Spleen (tissue), 11 donors: ENCODE measurements at regions not wholly inside any gene's neighbourhood (a gene's known extent, or its start where the extent isn't known, plus 50 kb on each side); places are given as distances from the start of the nearest gene placed in this dataset.

Source experiments
- DNase-seq: peaks from one replicate; pipeline ENCODE4 v3.0.0-alpha.2; 2020
- H3K27ac ChIP-seq, 8 donors: fragments of 200-600 bp; sonication (generic) in 7 of 8; 1 replicate in 4 of 8; 2 replicates in 4 of 8; pipeline versions ENCODE4 v1.5.0 to v1.8.0; 2016 to 2021; ENCODE audit warnings: inconsistent platforms in 4 of 8, mild to moderate bottlenecking in 4 of 8, moderate library complexity in 1 of 8
- H3K27me3 ChIP-seq, 7 donors: fragments of 200-600 bp; sonication (generic) in 6 of 7; replicated peaks in 1 of 7; 1 replicate in 4 of 7; 2 replicates in 3 of 7; pipeline versions ENCODE4 v1.5.0 to v1.8.0; 2016 to 2021; ENCODE audit warnings: inconsistent platforms in 3 of 7, mild to moderate bottlenecking in 1 of 7
- H3K36me3 ChIP-seq, 6 donors: fragments of 200-600 bp; sonication (generic) in 5 of 6; 1 replicate in 4 of 6; 2 replicates in 2 of 6; pipeline versions ENCODE4 v1.5.0 to v1.8.0; 2016 to 2021; ENCODE audit warnings: inconsistent platforms in 2 of 6
- H3K4me1 ChIP-seq, 6 donors: fragments of 200-600 bp; sonication (generic) in 5 of 6; 1 replicate in 3 of 6; 2 replicates in 3 of 6; pipeline versions ENCODE4 v1.5.0 to v1.8.0; 2016 to 2021; ENCODE audit warnings: inconsistent platforms in 3 of 6
- H3K4me3 ChIP-seq, 8 donors: fragments of 200-600 bp; sonication (generic) in 7 of 8; 1 replicate in 4 of 8; 2 replicates in 4 of 8; pipeline versions ENCODE4 v1.5.0 to v1.8.0; 2016 to 2021; ENCODE audit warnings: inconsistent platforms in 4 of 8, mild to moderate bottlenecking in 4 of 8, moderate library complexity in 2 of 8
- H3K9me3 ChIP-seq, 8 donors: fragments of 200-600 bp; sonication (generic) in 7 of 8; 1 replicate in 4 of 8; 2 replicates in 4 of 8; pipeline versions ENCODE4 v1.5.0 to v1.8.0; 2016 to 2021; ENCODE audit warnings: inconsistent platforms in 4 of 8
- POLR2A ChIP-seq, 3 donors: fragments of 450-650 bp; IDR thresholded peaks; one replicate each; pipeline ENCODE4 v1.5.1; 2017; ENCODE audit warnings: antibody characterized with exemption in 3 of 3, mild to moderate bottlenecking in 1 of 3
- POLR2AphosphoS5 ChIP-seq, 3 donors: sonication (generic); formaldehyde crosslinking; IDR thresholded peaks; one replicate each; pipeline ENCODE4 v1.5.1; 2017; ENCODE audit warnings: antibody characterized with exemption in 3 of 3
- WGBS, 5 donors: extraction: QIAGEN DNeasy Blood & Tissue Kit in 3 of 5; methylation state at CpG; one replicate each; pipeline versions ENCODE4 v1.1.5 to v1.1.7; 2013 to 2018; 5-methylcytosine and 5-hydroxymethylcytosine counted together
- intact Hi-C: fragments of 100-400 bp; cut with DNase I; formaldehyde crosslinking; loops from one replicate; pipeline ENCODE4 v1.15.0; 2023; ENCODE audit warnings: low total_unique reads
- TF ChIP-seq, protein P1 (sequence below), 11 experiments: fragments of 200-600 bp in 7 of 11; fragments of 450-650 bp in 4 of 11; sonication (generic) in 4 of 11; IDR thresholded peaks in 8 of 11; conservative IDR thresholded peaks in 3 of 11; 1 replicate in 7 of 11; 2 replicates in 4 of 11; pipeline versions ENCODE4 v1.4.0 to v1.8.0; 2016 to 2021; ENCODE audit warnings: antibody characterized with exemption in 11 of 11, inconsistent platforms in 4 of 11, mild to moderate bottlenecking in 1 of 11
- donor health status: healthy with polysubstance abuse.
- donor health status: DM: no; HTN: no; CAD: no; lungs with moderate emphysema.
- donor health status: DM: no; HTN: no; CAD: no.
- donor health status: Bipolar disorder and iron deficiency.
- donor health status: healthy.
- donor health status: DM: no; HTN: no; CAD: no.
- donor health status: DM: yes; HTN: yes; CAD: no.

DNA sequence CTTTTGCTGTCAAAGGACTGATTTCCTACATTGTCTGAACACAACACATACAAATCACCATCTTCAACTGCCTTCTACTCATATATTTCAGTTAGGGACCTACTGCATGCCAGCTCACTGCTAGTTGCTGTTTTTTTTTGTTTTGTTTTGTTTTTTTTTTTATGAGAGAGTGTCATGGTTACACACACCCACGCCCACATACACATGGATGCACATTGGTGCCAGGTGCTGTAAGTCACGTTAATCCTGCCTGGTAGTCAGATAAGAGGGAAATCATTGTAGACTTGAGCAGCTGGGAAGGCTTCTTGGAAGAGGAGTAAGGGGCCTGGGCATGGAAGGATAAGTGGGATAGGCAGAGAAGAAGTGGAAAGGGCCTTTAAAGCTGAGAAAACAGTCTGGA lies 209.9 kb downstream of the TDRD15 start:
- no peak for TF ChIP-seq POLR2A (IDR thresholded peaks at IDR 0.05)
- TF ChIP-seq, protein P1, sequence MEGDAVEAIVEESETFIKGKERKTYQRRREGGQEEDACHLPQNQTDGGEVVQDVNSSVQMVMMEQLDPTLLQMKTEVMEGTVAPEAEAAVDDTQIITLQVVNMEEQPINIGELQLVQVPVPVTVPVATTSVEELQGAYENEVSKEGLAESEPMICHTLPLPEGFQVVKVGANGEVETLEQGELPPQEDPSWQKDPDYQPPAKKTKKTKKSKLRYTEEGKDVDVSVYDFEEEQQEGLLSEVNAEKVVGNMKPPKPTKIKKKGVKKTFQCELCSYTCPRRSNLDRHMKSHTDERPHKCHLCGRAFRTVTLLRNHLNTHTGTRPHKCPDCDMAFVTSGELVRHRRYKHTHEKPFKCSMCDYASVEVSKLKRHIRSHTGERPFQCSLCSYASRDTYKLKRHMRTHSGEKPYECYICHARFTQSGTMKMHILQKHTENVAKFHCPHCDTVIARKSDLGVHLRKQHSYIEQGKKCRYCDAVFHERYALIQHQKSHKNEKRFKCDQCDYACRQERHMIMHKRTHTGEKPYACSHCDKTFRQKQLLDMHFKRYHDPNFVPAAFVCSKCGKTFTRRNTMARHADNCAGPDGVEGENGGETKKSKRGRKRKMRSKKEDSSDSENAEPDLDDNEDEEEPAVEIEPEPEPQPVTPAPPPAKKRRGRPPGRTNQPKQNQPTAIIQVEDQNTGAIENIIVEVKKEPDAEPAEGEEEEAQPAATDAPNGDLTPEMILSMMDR (IDR thresholded peaks at IDR 0.05 in 8 of 11, conservative IDR thresholded peaks at IDR 0.05 in 3 of 11) = no peak
- no peak for TF ChIP-seq POLR2AphosphoS5 (IDR thresholded peaks at IDR 0.05)
- intact Hi-C loops = no loop called here
- no peak for DNase-seq
- H3K9me3 ChIP-seq = peaks cover 0 to 11% (median 2%) of the 10 kb centered on the region in 8 donors
- H3K4me3 ChIP-seq = no peak overlapping the region
- no peaks in the 10 kb centered on the region for H3K4me1 ChIP-seq
- no peaks in the 10 kb centered on the region for H3K27me3 ChIP-seq
- 75 to 89% (median 78%) methylated on average over 2 of the region's 2 CpGs for WGBS, 5 donors
- H3K36me3 ChIP-seq = no peaks in the 10 kb centered on the region
- H3K27ac ChIP-seq = no peak overlapping the region

DNA sequence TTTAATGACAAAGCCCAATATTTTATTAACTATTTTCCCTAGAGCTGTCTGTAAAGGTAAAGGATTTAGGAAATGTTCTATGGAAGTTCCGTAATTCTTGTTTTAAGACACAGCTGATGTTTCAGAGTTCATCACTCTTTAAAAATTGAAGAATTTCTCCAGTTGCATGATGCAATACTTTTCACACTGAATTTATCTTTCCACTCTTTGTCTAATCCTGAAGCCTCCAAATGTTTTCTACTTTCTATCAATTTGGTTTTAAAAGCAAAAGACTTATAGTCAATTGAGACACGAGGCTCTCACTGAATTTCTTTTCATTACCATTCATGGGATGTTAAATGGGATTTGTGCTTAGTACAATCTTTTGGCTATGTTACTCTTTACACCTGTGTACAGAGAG lies 223.2 kb downstream of the TDRD15 start:
- 81 to 88% (median 84%) methylated on average over 2 of the region's 2 CpGs for WGBS, 5 donors
- Histone ChIP-seq H3K4me3 (no peak overlapping the region), H3K4me1 (no peaks in the 10 kb centered on the region), H3K27ac (no peak overlapping the region), H3K36me3 (no peaks in the 10 kb centered on the region), H3K9me3 (peaks cover 0 to 11% (median 2%) of the 10 kb centered on the region in 8 donors), H3K27me3 (no peaks in the 10 kb centered on the region)
- TF ChIP-seq POLR2A (IDR thresholded peaks at IDR 0.05) (no peak), POLR2AphosphoS5 (IDR thresholded peaks at IDR 0.05) (no peak)
- TF ChIP-seq, protein P1 (IDR thresholded peaks at IDR 0.05 in 8 of 11, conservative IDR thresholded peaks at IDR 0.05 in 3 of 11) = no peak
- DNase-seq = no peak
- intact Hi-C loops = no loop called here

DNA sequence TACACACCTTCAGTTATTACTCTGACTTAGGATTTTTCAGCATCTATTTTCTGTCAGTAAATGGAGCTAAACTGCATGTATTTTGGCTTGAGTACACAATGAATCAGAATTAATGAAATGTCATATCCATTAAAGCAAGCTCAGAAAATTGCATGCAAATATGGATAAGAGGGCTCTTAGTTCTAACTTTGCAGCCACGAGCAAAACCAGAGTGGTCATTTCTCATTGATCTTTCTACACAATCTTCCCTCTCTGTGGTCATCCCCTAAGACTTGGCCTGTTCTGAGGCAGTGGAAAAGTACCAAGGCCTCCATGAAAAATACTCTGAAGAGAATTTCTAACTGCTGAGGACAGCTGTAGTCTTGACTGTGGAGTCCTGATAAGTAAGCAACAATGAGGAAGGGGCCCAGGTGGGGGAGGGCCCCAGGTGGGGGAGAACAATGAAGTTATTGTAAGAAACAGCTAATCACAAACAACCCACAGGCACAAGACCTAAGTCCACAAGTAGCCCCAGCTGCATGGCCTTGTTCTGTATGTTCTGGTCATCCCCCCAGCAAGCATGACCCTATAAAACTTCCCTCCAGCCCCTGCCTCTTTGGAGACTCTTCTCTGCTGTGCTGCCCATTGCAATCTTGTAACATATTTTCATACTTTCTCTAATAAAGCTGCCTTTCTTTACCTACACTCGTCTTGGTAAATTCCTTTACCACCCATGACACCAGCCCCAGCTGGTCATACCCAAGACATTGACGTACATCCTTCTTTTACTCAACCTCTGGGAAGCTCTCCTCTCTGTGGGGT lies 230.3 kb downstream of the TDRD15 start:
- Histone ChIP-seq H3K27me3 (no peaks in the 10 kb centered on the region), H3K4me3 (no peak overlapping the region), H3K27ac (no peak overlapping the region), H3K9me3 (peaks cover 0 to 5% (median 0%) of the 10 kb centered on the region in 8 donors), H3K36me3 (no peaks in the 10 kb centered on the region), H3K4me1 (no peaks in the 10 kb centered on the region)
- DNase-seq = no peak
- intact Hi-C loops = no loop called here
- no peak for TF ChIP-seq POLR2A (IDR thresholded peaks at IDR 0.05)
- TF ChIP-seq POLR2AphosphoS5 (IDR thresholded peaks at IDR 0.05) = no peak
- TF ChIP-seq, protein P1 (IDR thresholded peaks at IDR 0.05 in 8 of 11, conservative IDR thresholded peaks at IDR 0.05 in 3 of 11) = no peak
- 61 to 85% (median 70%) methylated on average over 3 of the region's 3 CpGs for WGBS, 5 donors

DNA sequence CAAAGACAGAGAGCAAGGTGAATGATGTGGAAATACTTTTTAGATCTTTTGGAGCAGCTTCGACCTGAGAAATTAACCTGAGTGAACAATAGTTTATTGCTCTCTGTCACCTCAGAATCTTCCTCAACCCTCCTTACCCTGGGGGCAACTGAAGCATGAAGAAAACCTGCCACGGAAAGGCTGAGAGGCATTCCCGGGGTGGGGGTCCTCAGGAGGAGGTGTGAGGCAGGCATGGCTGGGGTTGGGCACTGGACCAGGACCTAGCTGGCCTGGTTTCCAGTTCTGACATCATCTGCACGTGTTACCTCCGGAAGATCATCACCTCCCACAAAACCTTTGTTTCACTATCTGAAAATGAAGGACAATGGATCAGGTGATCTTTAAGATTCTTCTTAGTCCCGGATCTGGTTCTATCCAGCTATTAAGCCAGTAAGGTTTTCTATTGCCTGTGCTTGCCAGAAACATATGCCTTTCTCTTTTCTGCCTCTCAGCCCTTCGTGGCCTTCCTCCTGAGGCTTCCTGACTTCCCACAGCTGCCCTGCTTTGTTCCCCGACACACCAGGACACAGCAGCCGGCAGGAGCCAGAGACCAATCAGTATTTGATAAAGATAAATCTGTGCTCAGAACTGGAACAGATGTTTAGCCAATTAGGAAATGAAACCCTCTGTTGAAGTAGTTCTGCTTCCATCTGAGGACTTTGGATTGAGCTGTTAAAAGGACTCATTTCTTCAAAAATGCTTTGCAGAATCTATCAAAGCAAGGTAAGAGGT lies 232.5 kb downstream of the TDRD15 start:
- H3K4me1 ChIP-seq = no peaks in the 10 kb centered on the region
- no peak overlapping the region for H3K27ac ChIP-seq
- H3K9me3 ChIP-seq = peaks cover 0 to 5% (median 0%) of the 10 kb centered on the region in 8 donors
- H3K27me3 ChIP-seq = no peaks in the 10 kb centered on the region
- TF ChIP-seq, protein P1 (IDR thresholded peaks at IDR 0.05 in 8 of 11, conservative IDR thresholded peaks at IDR 0.05 in 3 of 11) = no peak
- TF ChIP-seq POLR2AphosphoS5 (IDR thresholded peaks at IDR 0.05) (no peak), POLR2A (IDR thresholded peaks at IDR 0.05) (no peak)
- DNase-seq = no peak
- 44 to 55% (median 51%) methylated on average over 9 of the region's 9 CpGs for WGBS, 5 donors
- intact Hi-C loops = no loop called here
- no peaks in the 10 kb centered on the region for H3K36me3 ChIP-seq
- H3K4me3 ChIP-seq = no peak overlapping the region
